ENCODE measurements at regions not wholly inside any gene's neighbourhood (a gene's known extent, or its start where the extent isn't known, plus 50 kb on each side); places are given as distances from the start of the nearest gene placed in this dataset.

GRCh38 chr6:11341867-11342266 is 109.4 kb upstream of the NEDD9 start:
- TF ChIP-seq CTCF (IDR thresholded peaks at IDR 0.05) (no peak), POLR2AphosphoS5 (IDR thresholded peaks at IDR 0.05) (no peak), POLR2A (IDR thresholded peaks at IDR 0.05) (no peak), EP300 (IDR thresholded peaks at IDR 0.05) (no peak)
